GM19438 (cell line): ENCODE measurements at regions not wholly inside any gene's neighbourhood (a gene's known extent, or its start where the extent isn't known, plus 50 kb on each side); places are given as distances from the start of the nearest gene placed in this dataset.

ENCODE experiments used
- ATAC-seq: cut with Tn5 transposase; IDR thresholded peaks from one replicate; pipeline ENCODE4 v1.9.1; 2021; ENCODE audit warnings: low read depth; ENCODE audit not compliant: unreplicated experiment

DNA sequence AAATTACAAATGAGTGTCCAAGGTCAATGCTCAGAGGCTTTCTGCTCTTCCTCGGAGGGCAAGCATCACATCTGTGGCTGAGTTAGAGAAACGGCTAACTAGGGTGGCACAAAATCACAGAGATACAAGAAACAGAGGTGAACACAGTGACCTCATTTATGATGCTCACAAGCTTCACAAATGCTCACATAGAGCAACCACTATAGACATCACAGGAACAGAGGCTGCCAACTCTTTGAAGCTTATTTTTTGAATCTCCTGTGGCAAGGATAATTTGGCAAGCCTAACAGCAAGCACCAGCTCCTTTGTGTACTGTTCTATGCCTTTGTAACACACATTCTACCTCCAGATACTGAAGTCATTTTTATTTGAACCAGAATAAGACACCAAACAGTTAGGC is 416.5 kb upstream of the DDI1 start:
- ATAC-seq: no peak

DNA sequence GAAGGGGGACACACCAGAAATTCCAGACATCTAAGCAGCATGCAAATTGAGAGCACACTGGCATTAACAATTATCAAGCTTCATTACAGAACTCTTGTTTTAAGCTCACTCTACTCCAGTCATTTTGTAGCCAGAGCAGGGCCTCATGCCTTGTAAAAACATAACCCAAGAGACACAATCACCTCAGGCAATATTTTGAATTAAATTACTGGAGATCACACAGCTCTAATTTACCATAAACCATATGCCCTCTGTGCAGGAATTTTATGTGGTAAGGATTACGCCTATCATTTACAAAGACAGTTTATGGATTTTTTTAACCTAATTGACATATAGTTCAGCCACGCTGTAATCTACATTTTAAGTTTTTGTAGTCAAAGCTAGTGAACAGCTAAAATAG is 414.1 kb upstream of the DDI1 start:
- no peak for ATAC-seq

- no peak for ATAC-seq
Observed at GRCh38 chr11:103623933-103624332, 412.5 kb upstream of the DDI1 start.

DNA sequence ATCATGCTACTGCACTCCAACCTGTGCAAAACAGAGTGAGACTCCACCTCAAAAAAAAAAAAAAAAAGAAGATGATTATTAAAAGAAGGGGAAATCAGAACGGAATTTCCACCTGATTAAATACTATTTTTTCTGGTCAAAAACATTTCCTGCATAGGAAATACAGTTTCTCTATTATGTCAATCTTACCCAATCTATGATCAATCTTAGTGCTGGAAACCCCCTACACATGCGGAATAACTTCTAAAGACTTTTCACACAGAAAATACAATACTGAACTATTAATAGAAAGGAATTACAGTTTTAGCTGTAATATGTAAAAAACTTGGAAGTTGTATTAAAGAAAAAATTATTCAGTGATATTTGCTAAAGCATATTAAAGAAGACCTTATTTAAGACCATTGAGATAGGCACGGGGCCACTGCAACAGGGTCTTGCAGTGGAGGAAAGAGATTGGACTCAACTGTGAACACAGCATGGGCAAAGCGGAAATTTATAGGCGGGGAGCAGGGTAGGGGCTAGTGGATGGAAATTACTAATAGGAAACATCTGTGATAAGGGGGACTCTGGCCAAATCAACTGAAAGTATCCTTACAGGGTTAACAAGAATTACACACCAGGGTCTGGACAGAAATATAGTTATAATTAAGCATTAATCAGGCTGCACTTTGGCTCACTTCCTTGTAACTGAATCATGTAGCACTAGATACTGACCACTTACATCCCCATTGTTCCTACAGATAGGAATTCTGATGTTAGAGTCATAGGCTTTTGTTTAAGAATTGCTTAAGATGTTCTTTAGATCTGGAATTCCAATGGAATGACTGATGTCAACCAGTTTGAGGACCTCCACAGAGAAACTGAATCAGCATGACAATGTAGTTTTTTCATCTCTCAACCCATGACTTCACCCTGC is 411.5 kb upstream of the DDI1 start:
- no peak for ATAC-seq

DNA sequence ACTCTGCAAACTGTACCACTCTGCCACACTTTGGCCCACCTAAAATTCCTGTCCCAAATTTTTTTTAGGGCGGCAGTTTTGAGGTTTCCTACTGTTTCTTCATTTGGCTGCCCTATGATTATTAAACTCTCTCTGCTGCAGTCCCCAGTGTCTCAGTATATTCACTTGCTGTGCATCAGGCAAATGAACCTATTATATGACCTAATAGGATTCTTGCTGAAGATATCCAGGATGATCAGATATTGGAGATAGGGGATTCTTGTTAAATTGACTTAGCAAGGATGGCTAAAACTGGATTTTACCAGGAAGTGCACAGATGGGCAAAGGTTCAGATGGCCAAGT is 410.8 kb upstream of the DDI1 start:
- ATAC-seq: no peak

DNA sequence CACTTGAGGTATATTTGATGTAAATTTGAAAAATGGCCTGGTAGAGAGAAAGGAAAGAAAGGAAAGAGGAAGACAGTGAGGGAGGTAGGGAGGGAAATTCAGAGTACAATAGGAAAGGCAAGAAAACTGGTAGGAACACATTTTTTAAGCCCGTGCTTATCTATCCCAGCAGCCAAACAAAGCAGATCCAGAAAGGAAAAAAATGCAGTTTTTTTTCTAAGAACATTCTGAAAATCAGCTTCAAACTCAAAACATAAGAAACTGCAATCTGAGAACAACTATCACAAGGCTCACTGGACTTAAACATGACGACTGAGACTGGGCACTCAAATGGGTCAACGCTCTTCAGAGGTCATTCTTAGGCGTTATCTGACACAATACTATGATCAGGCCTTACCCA is 408.3 kb upstream of the DDI1 start:
- no peak for ATAC-seq

DNA sequence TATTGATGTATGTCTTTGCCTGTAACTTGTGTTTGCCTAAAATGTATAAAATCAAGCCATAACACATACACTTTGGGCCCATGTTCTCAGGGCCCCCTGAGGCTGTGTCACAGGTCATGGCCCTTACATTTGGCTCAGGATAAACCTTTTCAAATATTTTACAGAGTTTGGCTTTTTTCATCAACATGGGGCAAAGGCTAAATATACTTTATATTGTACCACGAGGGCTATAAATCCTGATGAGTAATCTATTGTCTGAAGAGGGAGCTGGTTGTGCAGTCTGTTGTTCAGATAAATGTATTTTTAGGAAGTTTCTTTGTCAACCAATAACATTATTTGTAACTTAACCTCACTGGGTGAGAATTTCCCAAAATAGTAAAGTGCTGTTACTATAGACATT is 404.6 kb upstream of the DDI1 start:
- ATAC-seq: no peak

- ATAC-seq: no peak
Observed at GRCh38 chr11:103633068-103633788, 403.2 kb upstream of the DDI1 start.

DNA sequence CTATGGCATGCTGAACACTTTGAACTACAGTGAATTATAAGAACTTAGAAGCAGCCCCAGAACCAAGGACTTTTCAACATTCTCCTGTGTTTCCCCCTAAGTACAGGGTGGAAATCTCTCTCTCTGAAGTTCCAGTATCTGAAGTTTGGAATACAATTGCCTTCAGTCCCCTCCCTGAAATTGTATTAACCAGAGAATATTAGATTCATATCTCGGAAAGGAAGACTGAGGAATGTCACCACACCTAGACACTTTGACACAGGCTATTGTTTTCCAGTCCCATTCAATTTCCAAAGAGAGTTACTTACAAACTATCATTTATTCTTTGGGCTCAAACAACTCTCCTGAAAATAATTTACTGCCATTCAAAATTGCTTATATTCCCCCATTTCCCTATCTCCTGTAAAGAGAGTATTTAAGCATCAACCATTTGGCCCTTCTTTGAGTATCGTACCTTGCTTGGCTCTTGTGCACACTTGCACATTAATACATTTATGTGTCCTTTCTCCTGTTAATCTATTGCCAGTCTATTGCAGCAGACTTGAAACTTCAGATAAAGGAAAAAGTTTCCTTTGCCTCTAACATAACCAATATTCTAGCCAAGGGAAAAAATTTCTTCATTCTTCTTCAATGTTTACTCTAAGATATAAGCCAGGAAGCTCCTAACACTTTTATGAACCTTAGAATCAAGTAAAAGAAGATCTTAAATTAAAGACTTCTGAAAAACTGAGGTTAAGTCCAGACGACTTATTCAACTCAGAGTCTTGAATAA is 402.4 kb upstream of the DDI1 start:
- ATAC-seq: no peak

- ATAC-seq: no peak
Observed at GRCh38 chr11:103636232-103636631, 400.2 kb upstream of the DDI1 start.

GRCh38 chr11:103637295-103637694 is 399.1 kb upstream of the DDI1 start:
- no peak for ATAC-seq

DNA sequence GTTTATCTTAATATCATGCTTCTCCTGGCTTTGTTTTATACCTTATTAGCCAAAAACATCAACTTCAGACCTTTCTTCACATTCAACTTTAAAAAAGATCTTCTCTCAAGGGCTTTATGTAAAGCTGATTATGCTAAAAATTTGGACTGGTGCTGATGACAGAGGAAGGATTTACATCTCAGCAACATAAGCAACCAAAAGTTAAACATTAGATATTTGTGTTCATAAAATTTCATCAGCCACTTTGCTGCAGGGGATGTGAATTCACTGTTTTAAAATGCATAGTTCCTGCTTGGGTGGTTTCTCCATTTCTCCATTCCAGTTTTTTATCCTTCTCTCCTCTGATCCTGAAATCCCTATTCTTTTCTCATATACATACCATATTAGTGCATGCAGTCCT is 398.6 kb upstream of the DDI1 start:
- no peak for ATAC-seq

GRCh38 chr11:103644676-103645075 is 391.8 kb upstream of the DDI1 start:
- no peak for ATAC-seq

GRCh38 chr11:103648054-103648453 is 388.4 kb upstream of the DDI1 start:
- ATAC-seq: no peak

DNA sequence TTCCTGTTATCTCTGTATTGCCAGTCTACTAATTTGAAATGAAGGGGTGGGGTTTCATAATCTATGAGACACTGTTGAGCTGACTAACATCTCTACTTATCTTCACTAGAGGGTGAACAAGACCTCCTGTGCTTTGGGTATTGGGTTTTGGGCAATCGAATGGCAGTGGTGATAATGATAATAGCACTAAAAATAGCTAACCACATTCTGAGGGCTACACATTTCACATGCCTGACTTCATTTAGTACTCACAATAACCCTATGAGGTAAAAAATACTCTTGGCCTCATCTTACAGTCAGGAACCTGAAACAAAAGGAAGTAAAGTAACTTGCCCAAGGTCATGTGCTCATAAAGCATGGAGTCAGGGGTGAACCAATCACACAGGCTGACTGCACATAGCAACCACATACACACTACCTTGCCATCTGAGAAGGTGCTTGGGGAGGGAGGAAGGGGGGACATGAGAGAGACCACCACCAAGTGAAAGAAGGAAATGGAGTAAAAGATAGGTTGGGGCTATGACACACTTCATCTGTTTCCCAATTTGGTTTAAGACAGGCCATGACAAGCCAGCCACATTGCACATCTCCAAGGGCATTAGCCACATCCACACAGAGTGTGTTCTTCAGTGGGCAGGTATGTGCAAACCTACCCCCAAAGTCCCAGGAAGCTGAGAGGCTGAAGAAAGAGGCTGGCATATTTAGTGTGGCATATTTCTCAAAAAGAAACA is 387.6 kb upstream of the DDI1 start:
- no peak for ATAC-seq

- no peak for ATAC-seq
Observed at GRCh38 chr11:103649401-103649895, 387.0 kb upstream of the DDI1 start.

DNA sequence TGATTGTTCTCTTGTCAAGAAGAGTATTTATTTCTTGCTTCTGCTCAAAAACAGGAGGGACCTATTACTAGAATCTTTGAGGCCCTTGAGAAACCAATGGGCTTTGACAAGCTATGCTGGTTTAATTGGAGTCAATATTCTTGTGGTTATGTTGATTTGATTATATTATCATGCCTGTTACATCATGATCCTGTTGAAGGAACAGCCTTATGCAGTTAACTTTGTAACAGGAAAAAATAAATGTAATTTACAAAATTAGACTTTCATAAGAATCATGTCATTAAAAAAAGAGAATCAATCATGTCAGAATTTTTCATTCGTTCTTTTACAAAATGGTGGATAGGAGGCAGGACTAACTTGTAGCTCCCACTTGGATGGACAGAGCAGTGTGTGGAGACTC is 386.1 kb upstream of the DDI1 start:
- ATAC-seq: no peak

DNA sequence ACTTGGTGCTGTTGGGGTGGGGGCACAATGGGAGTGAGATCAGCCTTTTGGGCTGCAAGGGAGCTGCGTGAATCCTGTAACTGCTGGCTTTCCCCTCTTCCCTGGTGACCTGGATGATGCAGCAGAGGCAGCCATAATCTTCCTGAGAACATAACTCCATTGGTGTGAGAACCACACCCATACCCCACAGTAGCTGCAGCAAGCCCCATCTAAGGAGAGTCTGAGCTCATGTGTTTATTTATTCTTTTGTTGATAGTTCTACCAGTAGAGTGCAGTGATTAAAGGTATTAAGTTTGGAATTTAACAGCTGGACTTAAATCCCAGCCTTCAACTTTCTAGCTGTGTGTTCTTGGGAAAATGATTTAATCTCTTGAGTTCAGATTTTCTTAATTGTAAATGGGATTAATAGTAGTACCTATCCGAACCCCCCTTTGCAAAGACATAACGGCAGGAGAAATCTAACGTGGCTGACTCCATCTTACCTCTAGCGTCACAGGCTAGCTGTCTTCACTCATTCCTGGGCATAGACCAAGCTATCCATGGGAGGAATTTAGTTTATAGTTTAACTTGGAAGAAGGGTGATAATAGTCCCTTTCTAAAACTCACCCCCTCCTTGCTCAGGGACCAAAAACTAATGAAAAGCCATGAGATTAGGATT is 385.0 kb upstream of the DDI1 start:
- ATAC-seq: no peak

- ATAC-seq: no peak
Observed at GRCh38 chr11:103652013-103652412, 384.4 kb upstream of the DDI1 start.

- no peak for ATAC-seq
Observed at GRCh38 chr11:103656382-103656781, 380.1 kb upstream of the DDI1 start.
